Kidney (tissue), 13 donors: ENCODE measurements at regions not wholly inside any gene's neighbourhood (a gene's known extent, or its start where the extent isn't known, plus 50 kb on each side); places are given as distances from the start of the nearest gene placed in this dataset.

Experiments
- DNase-seq, 5 donors: peaks; one replicate each; pipeline ENCODE4 v3.0.0-alpha.2; 2013 to 2020
- FAIRE-seq: peaks from 2 replicates; lab custom pipeline; 2012; peaks lifted over from hg19 to GRCh38; lab: Jason Lieb, UNC
- H3K27ac ChIP-seq, 2 donors: one replicate each; pipeline ENCODE4 v1.7.0; 2013; ENCODE audit warnings: low read depth in 2 of 2, low read length in 2 of 2, inconsistent platforms in 1 of 2
- H3K27me3 ChIP-seq: one replicate; pipeline ENCODE4 v1.7.1; 2013; ENCODE audit warnings: low read length, inconsistent platforms; ENCODE audit not compliant: control insufficient read depth, insufficient read depth
- H3K36me3 ChIP-seq, 3 donors: one replicate each; pipeline versions ENCODE4 v1.7.0 to v1.7.1; 2013; ENCODE audit warnings: low read length in 3 of 3, control low read depth in 1 of 3, inconsistent platforms in 1 of 3; ENCODE audit not compliant: insufficient read depth in 3 of 3, control insufficient read depth in 2 of 3
- H3K4me1 ChIP-seq, 3 donors: one replicate each; pipeline versions ENCODE4 v1.7.0 to v1.7.1; 2013; ENCODE audit warnings: low read length in 3 of 3, inconsistent platforms in 1 of 3, low read depth in 1 of 3; ENCODE audit not compliant: control insufficient read depth in 2 of 3, insufficient read depth in 2 of 3
- H3K4me3 ChIP-seq, 3 donors: one replicate each; pipeline versions ENCODE4 v1.7.0 to v1.8.1; 2013; ENCODE audit warnings: low read length in 3 of 3, control low read depth in 1 of 3, inconsistent platforms in 1 of 3
- H3K9ac ChIP-seq, 3 donors: one replicate each; pipeline versions ENCODE4 v1.7.0 to v1.7.1; 2013; ENCODE audit warnings: low read length in 3 of 3, control low read depth in 1 of 3, inconsistent platforms in 1 of 3
- H3K9me3 ChIP-seq, 3 donors: one replicate each; pipeline versions ENCODE4 v1.7.0 to v1.7.1; 2013; ENCODE audit warnings: low read length in 3 of 3, control low read depth in 1 of 3, inconsistent platforms in 1 of 3; ENCODE audit not compliant: control insufficient read depth in 2 of 3, insufficient read depth in 1 of 3
- CTCF ChIP-seq: IDR thresholded peaks from 3 replicates; pipeline ENCODE4 v1.5.1; 2012; ENCODE audit warnings: mild to moderate bottlenecking, moderate library complexity, borderline replicate concordance; ENCODE audit not compliant: insufficient read depth; ENCODE audit errors: extremely low read depth
- intact Hi-C: fragments of 100-400 bp; cut with DNase I; formaldehyde crosslinking; loops from one replicate; pipeline ENCODE4 v1.11.1; 2022
- donor health status: control.
- donor health status: control.
- donor health status: control.
- donor health status: control.
- donor health status: control.
- donor health status: DM: yes; HTN: yes; CAD: no.
- donor health status: Normal renal cell carcinoma (clear cell type).

GRCh38 chr6:155549028-155549798 lies 93.6 kb upstream of the NOX3 start:
- H3K4me1 ChIP-seq = no peaks in the 10 kb centered on the region
- no peaks in the 10 kb centered on the region for H3K36me3 ChIP-seq
- intact Hi-C loops = no loop called here
- no peaks in the 10 kb centered on the region for H3K27me3 ChIP-seq
- H3K9me3 ChIP-seq = no peaks in the 10 kb centered on the region
- no peak overlapping the region for H3K27ac ChIP-seq
- no peak for FAIRE-seq
- TF ChIP-seq CTCF = no peak
- H3K4me3 ChIP-seq = no peak overlapping the region
- DNase-seq = no peak
- no peak overlapping the region for H3K9ac ChIP-seq

DNA sequence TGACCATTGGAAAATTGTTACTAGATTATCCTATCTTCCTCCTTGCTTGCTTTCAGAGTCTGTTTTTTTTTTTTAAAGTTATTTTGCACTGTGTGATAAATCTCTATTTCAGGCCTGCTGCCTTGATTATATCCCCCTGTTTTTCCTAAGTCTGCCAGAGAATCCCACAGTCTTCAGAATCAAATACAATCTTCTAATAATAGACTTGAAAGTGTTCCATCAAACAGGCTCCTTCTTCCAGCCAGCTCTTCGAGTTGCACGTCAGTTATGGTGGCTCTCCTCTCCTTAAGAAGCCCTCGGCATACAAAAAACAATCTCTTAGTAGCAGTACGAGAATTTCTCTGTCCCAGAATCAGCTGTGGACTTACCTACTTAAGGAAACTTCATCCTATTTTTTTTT lies 92.9 kb upstream of the NOX3 start:
- H3K4me3 ChIP-seq = no peak overlapping the region
- DNase-seq = no peak
- TF ChIP-seq CTCF = no peak
- H3K9ac ChIP-seq = no peak overlapping the region
- no peak for FAIRE-seq
- no peaks in the 10 kb centered on the region for H3K36me3 ChIP-seq
- intact Hi-C loops = no loop called here
- no peaks in the 10 kb centered on the region for H3K27me3 ChIP-seq
- H3K4me1 ChIP-seq = no peaks in the 10 kb centered on the region
- no peaks in the 10 kb centered on the region for H3K9me3 ChIP-seq
- no peak overlapping the region for H3K27ac ChIP-seq

DNA sequence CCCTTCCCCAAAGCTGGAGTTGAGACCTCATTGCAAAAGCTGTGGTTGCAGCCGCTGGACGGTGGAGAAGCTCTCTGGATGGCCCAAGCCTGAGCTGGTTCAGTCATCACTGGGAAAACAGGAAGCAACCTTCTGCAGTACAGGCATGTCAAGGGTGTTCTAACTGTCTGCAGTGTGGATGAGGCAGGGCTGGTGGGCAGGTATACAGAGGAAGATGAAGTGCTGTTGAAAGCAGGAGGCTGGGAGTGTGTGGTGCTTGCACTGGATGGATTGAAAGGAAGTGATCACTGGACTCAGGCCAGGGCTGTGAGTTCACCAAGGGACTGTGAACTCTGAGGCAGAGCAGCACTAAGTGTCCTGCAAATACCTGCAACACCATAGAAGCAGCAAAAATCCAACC lies 89.0 kb upstream of the NOX3 start:
- no peaks in the 10 kb centered on the region for H3K9me3 ChIP-seq
- H3K27me3 ChIP-seq = no peaks in the 10 kb centered on the region
- FAIRE-seq (no peak), DNase-seq (no peak)
- intact Hi-C loops = no loop called here
- H3K4me1 ChIP-seq = no peaks in the 10 kb centered on the region
- no peak overlapping the region for H3K9ac ChIP-seq
- no peak overlapping the region for H3K4me3 ChIP-seq
- H3K27ac ChIP-seq = no peak overlapping the region
- H3K36me3 ChIP-seq = no peaks in the 10 kb centered on the region
- TF ChIP-seq CTCF = no peak
